T-helper 2 cell treated with Interferon-gamma antibody and Interleukin-4, amounts not matched to agents 5 μg/mL and 100 μg/mL, for 36 hours (primary cell): ENCODE measurements at regions not wholly inside any gene's neighbourhood (a gene's known extent, or its start where the extent isn't known, plus 50 kb on each side); places are given as distances from the start of the nearest gene placed in this dataset.
"Not testable (repeated sequence)": the region's sequence is repeated elsewhere in the genome, so short reads cannot be mapped to it uniquely, and the experiment has no call there.

ENCODE experiments used
- DNase-seq: peaks from one replicate; pipeline ENCODE4 v3.0.0; 2021; ENCODE audit warnings: low spot score
- H3K27ac Mint-ChIP-seq: one replicate; pipeline ENCODE4 v1.8.0; 2021; ENCODE audit warnings: mild to moderate bottlenecking, mixed read lengths
- H3K27me3 Mint-ChIP-seq: one replicate; pipeline ENCODE4 v1.8.0; 2021; ENCODE audit warnings: low read depth, mixed read lengths
- H3K36me3 Mint-ChIP-seq: one replicate; pipeline ENCODE4 v1.8.0; 2021; ENCODE audit warnings: low read depth, mixed read lengths
- H3K4me1 Mint-ChIP-seq: one replicate; pipeline ENCODE4 v1.8.0; 2021; ENCODE audit warnings: low read depth, mixed read lengths
- H3K4me3 Mint-ChIP-seq: one replicate; pipeline ENCODE4 v1.8.0; 2022; ENCODE audit warnings: mild to moderate bottlenecking, moderate library complexity, mixed read lengths
- H3K9me3 Mint-ChIP-seq: one replicate; pipeline ENCODE4 v1.8.0; 2021; ENCODE audit warnings: mixed read lengths

GRCh38 chr3:124364317-124365020, 365.8 kb upstream of the UMPS start:
- H3K4me3 Mint-ChIP-seq = no peak overlapping the region
- H3K36me3 Mint-ChIP-seq = no peaks in the 10 kb centered on the region
- no peaks in the 10 kb centered on the region for H3K4me1 Mint-ChIP-seq
- DNase-seq = no peak
- H3K27me3 Mint-ChIP-seq = peaks cover 4% of the 10 kb centered on the region
- no peak overlapping the region for H3K27ac Mint-ChIP-seq
- H3K9me3 Mint-ChIP-seq = no peaks in the 10 kb centered on the region

- not testable (repeated sequence) for H3K9me3 Mint-ChIP-seq, H3K27me3 Mint-ChIP-seq, DNase-seq
Measured at GRCh38 chr3:124366655-124367054, 363.6 kb upstream of the UMPS start.

GRCh38 chr3:124372775-124373174, 357.5 kb upstream of the UMPS start:
- Mint-ChIP-seq H3K4me1 (peaks cover 2% of the 10 kb centered on the region), H3K27ac (no peak overlapping the region), H3K4me3 (no peak overlapping the region), H3K27me3 (peaks cover 4% of the 10 kb centered on the region), H3K36me3 (no peaks in the 10 kb centered on the region), H3K9me3 (no peaks in the 10 kb centered on the region)
- DNase-seq = no peak

More at GRCh38 chr3:124366655-124367054, 363.6 kb upstream of the UMPS start:
- not testable (repeated sequence) for H3K4me3 Mint-ChIP-seq, H3K27ac Mint-ChIP-seq, H3K4me1 Mint-ChIP-seq, H3K36me3 Mint-ChIP-seq

DNA sequence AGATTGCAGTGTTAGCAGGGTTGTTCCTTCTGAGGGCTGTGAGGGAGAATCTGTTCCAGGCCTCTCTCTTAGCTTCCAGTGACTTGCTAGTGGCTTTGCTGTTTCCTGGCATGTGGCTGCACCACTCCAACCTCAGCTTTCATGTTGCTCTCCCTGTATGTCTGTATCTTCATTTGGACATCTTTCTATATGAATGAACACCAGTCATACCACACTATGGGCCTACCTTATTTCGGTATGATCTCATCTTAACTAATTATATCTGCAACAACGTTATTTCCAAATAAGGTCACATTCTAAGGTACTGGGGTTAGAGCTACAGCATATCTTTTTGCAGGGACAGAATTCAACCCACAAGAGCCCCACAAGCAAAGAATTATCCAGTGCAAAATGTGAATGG, 356.7 kb upstream of the UMPS start:
- Mint-ChIP-seq H3K4me3 (no peak overlapping the region), H3K27me3 (peaks cover 4% of the 10 kb centered on the region), H3K4me1 (peaks cover 2% of the 10 kb centered on the region), H3K27ac (no peak overlapping the region), H3K36me3 (no peaks in the 10 kb centered on the region), H3K9me3 (no peaks in the 10 kb centered on the region)
- DNase-seq = no peak

GRCh38 chr3:124374583-124374982, 355.7 kb upstream of the UMPS start:
- Mint-ChIP-seq H3K4me1 (peaks cover 2% of the 10 kb centered on the region), H3K9me3 (no peaks in the 10 kb centered on the region), H3K4me3 (no peak overlapping the region), H3K27ac (no peak overlapping the region), H3K36me3 (no peaks in the 10 kb centered on the region), H3K27me3 (peaks cover 7% of the 10 kb centered on the region)
- no peak for DNase-seq

DNA sequence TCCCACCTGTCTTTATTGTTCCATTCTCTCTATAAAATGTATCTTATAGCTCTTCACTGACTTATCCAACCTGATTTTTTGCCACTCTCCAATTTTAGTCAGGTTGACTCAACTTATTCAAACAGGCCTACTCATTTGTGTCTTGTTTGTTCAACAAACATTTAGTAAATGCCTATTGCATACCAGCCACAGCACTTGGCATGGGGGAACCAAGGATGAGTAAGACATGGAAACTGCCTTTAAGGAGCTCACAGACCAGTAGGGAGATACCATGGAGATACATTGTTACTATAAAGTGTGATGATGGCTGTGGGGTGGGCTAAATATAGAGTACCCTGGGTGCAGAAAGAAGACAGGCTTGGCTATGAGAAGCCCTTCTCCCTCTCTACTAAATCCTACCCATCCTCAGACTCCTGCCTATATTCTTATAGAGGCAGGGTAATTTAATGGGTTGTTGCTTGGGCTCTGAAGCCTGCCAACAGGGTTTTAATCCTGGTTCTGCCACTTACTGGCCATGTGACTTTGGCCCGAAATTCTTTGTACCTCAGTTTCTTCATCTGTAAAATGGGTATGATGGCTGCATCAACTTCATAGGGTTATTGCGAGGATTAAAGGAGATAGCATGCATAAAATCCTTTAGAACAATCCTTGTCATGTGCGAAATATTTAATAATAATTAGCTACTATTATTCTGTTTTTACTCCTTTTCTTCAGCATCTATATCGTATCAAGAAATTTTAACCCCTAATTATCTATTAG, 348.5 kb upstream of the UMPS start:
- no peaks in the 10 kb centered on the region for H3K4me1 Mint-ChIP-seq
- no peaks in the 10 kb centered on the region for H3K36me3 Mint-ChIP-seq
- H3K9me3 Mint-ChIP-seq = no peaks in the 10 kb centered on the region
- no peak overlapping the region for H3K27ac Mint-ChIP-seq
- no peak overlapping the region for H3K4me3 Mint-ChIP-seq
- peaks cover 9% of the 10 kb centered on the region for H3K27me3 Mint-ChIP-seq
- DNase-seq = no peak

DNA sequence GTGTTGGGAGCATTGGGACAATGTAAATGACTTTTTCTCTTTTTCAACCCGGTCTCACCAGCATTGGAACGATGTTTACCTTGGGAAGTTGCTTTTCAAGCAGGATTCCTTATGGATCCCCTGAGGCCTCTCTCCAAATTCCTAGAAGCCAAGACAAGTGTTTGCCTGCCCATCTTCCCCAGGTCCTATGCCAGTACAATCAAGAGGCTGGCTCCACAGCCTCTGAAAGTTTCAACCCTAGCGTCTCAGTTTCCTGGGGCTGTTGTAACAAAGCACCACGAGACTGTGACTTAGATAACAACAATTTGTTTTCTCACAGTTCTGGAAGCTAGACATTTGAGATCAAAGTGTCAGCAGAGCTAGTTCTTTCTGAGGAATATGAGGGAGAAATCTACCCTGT, 347.2 kb upstream of the UMPS start:
- H3K4me3 Mint-ChIP-seq = no peak overlapping the region
- peaks cover 12% of the 10 kb centered on the region for H3K27me3 Mint-ChIP-seq
- DNase-seq = no peak
- H3K4me1 Mint-ChIP-seq = no peaks in the 10 kb centered on the region
- H3K27ac Mint-ChIP-seq = no peak overlapping the region
- H3K36me3 Mint-ChIP-seq = no peaks in the 10 kb centered on the region
- no peaks in the 10 kb centered on the region for H3K9me3 Mint-ChIP-seq

GRCh38 chr3:124383846-124384466, 346.3 kb upstream of the UMPS start:
- DNase-seq = no peak
- H3K36me3 Mint-ChIP-seq = no peaks in the 10 kb centered on the region
- no peak overlapping the region for H3K27ac Mint-ChIP-seq
- no peaks in the 10 kb centered on the region for H3K9me3 Mint-ChIP-seq
- H3K4me1 Mint-ChIP-seq = no peaks in the 10 kb centered on the region
- peaks cover 18% of the 10 kb centered on the region for H3K27me3 Mint-ChIP-seq
- H3K4me3 Mint-ChIP-seq = no peak overlapping the region

- H3K4me3 Mint-ChIP-seq = no peak overlapping the region
- no peak for DNase-seq
- H3K27ac Mint-ChIP-seq = no peak overlapping the region
- H3K27me3 Mint-ChIP-seq = peaks cover 20% of the 10 kb centered on the region
- H3K4me1 Mint-ChIP-seq = no peaks in the 10 kb centered on the region
- H3K9me3 Mint-ChIP-seq = no peaks in the 10 kb centered on the region
- no peaks in the 10 kb centered on the region for H3K36me3 Mint-ChIP-seq
Measured at GRCh38 chr3:124384527-124384926, 345.7 kb upstream of the UMPS start.

DNA sequence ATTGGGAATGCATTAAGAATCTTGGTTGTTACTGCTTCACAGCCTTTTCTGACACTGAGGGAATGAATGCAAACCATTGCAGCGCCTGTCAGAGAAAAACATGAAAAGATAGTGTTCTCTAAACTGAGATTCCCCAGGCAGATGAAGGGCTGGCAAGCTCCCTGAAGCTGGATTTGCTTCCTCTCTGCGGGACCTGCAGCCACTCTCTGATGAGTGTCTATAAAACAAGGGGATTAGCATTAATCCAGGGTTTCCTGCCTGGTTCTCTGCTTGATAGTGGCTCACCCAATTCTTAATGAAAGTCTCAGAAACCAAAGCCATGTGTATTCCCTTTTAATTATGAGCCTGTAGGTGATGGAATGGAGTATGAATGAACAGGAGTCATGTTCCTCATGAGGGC, 344.3 kb upstream of the UMPS start:
- Mint-ChIP-seq H3K4me1 (no peaks in the 10 kb centered on the region), H3K27ac (no peak overlapping the region), H3K9me3 (no peaks in the 10 kb centered on the region), H3K27me3 (peaks cover 21% of the 10 kb centered on the region), H3K4me3 (no peak overlapping the region), H3K36me3 (no peaks in the 10 kb centered on the region)
- DNase-seq = no peak

GRCh38 chr3:124386996-124387595, 343.2 kb upstream of the UMPS start:
- DNase-seq = no peak
- Mint-ChIP-seq H3K4me1 (no peaks in the 10 kb centered on the region), H3K4me3 (no peak overlapping the region), H3K9me3 (no peaks in the 10 kb centered on the region), H3K36me3 (no peaks in the 10 kb centered on the region), H3K27me3 (peaks cover 21% of the 10 kb centered on the region), H3K27ac (no peak overlapping the region)

- no peak for DNase-seq
- Mint-ChIP-seq H3K27me3 (peaks cover 23% of the 10 kb centered on the region), H3K36me3 (no peaks in the 10 kb centered on the region), H3K4me1 (no peaks in the 10 kb centered on the region), H3K4me3 (no peak overlapping the region), H3K9me3 (no peaks in the 10 kb centered on the region), H3K27ac (no peak overlapping the region)
Measured at GRCh38 chr3:124391774-124392173, 338.5 kb upstream of the UMPS start.

GRCh38 chr3:124393340-124393739, 336.9 kb upstream of the UMPS start:
- Mint-ChIP-seq H3K4me1 (no peaks in the 10 kb centered on the region), H3K36me3 (no peaks in the 10 kb centered on the region), H3K27me3 (peaks cover 17% of the 10 kb centered on the region), H3K27ac (no peak overlapping the region), H3K4me3 (no peak overlapping the region), H3K9me3 (no peaks in the 10 kb centered on the region)
- DNase-seq = no peak

DNA sequence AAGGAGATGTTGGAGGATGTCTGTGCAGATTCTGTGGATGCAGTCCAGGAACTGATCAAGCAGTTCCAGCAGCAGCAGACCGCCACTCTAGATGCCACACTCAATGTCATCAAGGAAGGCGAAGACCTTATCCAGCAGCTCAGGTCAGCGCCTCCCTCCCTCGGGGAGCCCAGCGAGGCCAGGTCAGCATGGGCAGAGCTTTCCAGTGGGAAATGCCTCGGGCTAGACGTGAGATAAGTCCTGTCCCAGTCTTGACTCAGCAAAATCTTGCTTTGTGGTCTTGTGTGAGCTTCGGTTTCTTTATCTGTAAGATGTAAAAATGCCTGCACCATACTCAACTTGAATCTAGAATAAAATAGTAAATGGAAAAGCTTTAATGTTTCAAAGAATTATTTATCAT, 335.1 kb upstream of the UMPS start:
- H3K27me3 Mint-ChIP-seq = peaks cover 8% of the 10 kb centered on the region
- no peaks in the 10 kb centered on the region for H3K36me3 Mint-ChIP-seq
- H3K4me1 Mint-ChIP-seq = no peaks in the 10 kb centered on the region
- no peak for DNase-seq
- no peak overlapping the region for H3K4me3 Mint-ChIP-seq
- H3K27ac Mint-ChIP-seq = no peak overlapping the region
- H3K9me3 Mint-ChIP-seq = no peaks in the 10 kb centered on the region
